Raji (cell line): ENCODE measurements at regions not wholly inside any gene's neighbourhood (a gene's known extent, or its start where the extent isn't known, plus 50 kb on each side); places are given as distances from the start of the nearest gene placed in this dataset.

Experiments used
- POLR2A ChIP-seq: IDR thresholded peaks from 2 replicates; pipeline ENCODE4 v1.6.1; 2011; ENCODE audit warnings: low read depth, low read length, control low read depth; ENCODE audit not compliant: insufficient read depth

GRCh38 chr6:113449051-113449450 lies 408.1 kb upstream of the MARCKS start:
- TF ChIP-seq POLR2A: no peak

GRCh38 chr6:113450061-113450465 lies 407.1 kb upstream of the MARCKS start:
- TF ChIP-seq POLR2A: no peak

DNA sequence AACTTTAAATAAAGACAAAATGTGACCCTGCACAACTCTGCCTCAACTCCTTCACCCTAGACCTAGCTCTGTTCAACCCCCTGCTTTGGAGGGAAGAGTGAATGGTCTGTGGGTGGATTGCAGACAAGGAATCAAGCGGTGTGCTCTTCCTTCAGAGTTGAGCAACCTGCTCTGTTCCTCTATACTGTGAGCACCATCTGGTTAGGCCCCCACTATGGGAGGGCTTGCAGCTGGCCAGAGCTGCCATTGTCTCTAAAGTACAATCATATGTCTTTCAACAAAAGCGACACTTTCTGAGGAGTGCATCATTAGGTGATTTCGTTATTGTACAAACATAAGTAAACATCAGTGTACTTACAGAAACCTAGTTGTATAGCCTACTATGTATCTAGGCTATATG lies 406.1 kb upstream of the MARCKS start:
- TF ChIP-seq POLR2A: no peak

- no peak for TF ChIP-seq POLR2A
Observed at GRCh38 chr6:113457198-113457597, 399.9 kb upstream of the MARCKS start.

- TF ChIP-seq POLR2A: no peak
Observed at GRCh38 chr6:113457751-113458150, 399.4 kb upstream of the MARCKS start.

GRCh38 chr6:113458368-113459010 lies 398.7 kb upstream of the MARCKS start:
- no peak for TF ChIP-seq POLR2A

DNA sequence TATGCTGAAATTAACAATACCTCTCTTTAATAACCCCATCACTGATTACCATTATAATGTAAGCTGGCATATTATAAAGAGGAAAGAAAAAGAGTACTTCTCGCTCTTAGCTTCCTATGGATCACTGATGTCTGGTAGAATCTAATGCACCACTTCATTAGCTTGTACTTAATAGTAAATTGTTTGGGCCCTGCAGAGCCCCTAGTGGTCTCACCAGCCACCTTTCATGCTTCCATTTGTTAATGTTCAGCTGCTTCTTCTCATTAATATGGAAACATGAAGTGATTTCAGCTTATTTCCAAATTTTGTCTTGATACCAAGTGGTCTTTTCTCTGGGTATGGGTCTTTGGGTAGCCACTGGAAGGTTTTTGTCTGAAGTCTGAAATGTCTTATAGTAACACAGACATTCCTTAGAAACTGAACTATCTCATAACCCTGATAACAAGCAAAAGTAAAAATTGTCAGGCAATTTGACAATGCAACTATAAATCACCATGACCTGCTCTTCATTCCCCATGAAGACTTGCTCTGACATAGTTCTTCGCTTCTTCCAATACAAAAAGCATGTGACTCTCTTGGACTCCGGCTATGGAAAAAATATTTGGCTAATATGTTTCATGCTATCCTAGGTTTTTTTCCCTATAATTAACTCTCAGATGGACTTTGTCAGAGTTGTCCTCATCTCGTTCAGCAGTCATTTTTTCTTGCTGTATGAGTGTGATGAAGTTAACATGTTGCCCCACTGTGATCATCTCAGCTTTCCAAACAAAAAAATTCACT lies 395.8 kb upstream of the MARCKS start:
- TF ChIP-seq POLR2A: no peak

GRCh38 chr6:113464536-113464935 lies 392.6 kb upstream of the MARCKS start:
- no peak for TF ChIP-seq POLR2A

- TF ChIP-seq POLR2A: no peak
Observed at GRCh38 chr6:113464960-113465359, 392.2 kb upstream of the MARCKS start.

DNA sequence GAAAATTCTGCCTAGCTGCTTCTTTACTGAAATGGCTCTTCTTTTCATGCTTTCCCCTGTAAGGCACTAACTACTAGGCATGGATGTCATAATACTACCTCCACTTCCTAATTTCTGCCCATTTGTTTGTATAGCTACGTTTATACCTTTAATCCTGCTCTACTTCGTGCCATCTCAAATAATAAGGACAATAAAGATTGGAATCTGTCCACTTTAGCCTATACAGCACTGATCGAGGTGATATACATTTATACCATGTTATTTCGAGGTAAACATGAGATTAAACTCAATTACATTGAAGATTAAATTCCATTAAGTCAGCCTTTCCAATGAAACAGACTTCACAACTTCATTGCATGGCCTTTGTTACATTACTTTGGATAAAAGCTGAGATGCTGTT lies 390.6 kb upstream of the MARCKS start:
- no peak for TF ChIP-seq POLR2A

GRCh38 chr6:113475392-113475791 lies 381.8 kb upstream of the MARCKS start:
- no peak for TF ChIP-seq POLR2A

DNA sequence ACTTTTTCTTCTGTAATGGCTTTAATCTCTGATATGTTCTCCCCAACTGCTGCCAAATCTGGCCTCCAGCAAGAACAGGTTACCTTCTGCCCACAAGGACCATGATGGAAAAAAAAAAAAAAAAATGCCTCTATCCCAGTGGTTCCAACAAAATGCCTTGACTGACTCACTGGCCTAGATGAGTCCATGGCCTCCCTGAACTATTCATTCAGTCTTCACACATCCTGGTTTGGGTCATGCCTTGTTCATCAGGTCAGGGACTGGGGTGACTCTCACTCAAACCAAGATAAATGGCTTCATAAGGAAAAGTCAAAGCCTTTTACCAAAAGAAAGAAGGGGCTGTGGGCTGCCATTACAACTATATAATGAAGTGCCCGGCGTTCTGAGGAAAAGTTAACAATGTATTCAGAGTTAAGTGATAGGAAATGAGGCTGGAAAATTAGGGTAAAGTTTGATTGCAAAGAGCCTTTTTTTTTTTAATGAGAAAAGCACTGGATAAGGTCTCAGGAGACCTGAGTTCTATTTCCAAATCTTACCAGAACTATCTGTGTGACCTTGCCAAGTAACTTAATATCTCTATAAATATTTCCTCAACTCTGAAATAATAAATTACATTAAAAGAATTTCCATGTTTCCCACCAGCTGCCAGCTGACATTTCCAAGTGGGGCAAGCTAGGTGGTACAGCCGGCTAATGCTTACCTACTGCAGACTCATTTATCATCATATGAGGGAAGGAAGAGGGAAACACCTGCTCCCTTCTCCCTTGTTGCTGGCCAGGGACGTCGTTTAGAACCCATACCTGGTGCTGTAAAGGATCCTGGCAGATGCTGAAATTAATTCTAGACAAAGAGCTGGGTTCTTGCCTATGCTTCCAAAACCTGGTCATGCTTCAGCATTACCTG lies 380.0 kb upstream of the MARCKS start:
- no peak for TF ChIP-seq POLR2A

DNA sequence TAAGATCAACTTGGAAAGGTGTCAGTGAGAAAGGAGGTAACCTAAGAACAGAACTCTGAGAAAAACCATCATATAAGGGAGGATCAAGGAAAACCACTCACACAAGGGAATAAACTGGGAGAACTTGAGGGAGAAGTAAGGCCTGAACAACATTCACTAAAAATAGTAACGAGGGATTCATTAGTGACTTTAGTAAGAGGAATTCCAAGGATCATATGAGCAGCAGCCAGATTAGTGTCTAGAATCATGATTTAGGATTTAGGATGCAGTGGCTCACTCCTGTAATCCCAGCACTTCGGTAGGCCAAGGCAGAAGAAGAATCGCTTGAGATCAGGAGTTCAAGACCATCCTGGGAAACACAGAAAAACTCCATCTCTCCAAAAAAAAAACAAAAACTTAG lies 376.5 kb upstream of the MARCKS start:
- no peak for TF ChIP-seq POLR2A

GRCh38 chr6:113481458-113481857 lies 375.7 kb upstream of the MARCKS start:
- TF ChIP-seq POLR2A: no peak

- no peak for TF ChIP-seq POLR2A
Observed at GRCh38 chr6:113481910-113482309, 375.2 kb upstream of the MARCKS start.

- no peak for TF ChIP-seq POLR2A
Observed at GRCh38 chr6:113482771-113483170, 374.4 kb upstream of the MARCKS start.
